ENCODE measurements at regions not wholly inside any gene's neighbourhood (a gene's known extent, or its start where the extent isn't known, plus 50 kb on each side); places are given as distances from the start of the nearest gene placed in this dataset.

- no peak overlapping the region for H3K4me3 ChIP-seq (ENCODE audit: low read depth, low read length)
- TF ChIP-seq CTCF (IDR thresholded peaks at IDR 0.05; ENCODE audit: low read depth, low read length), result no peak
Observed at GRCh38 chr1:60936591-60937342, 145.6 kb upstream of the NFIA start.

GRCh38 chr1:60936163-60936562 is 146.2 kb upstream of the NFIA start:
- no peak for TF ChIP-seq CTCF (IDR thresholded peaks at IDR 0.05; ENCODE audit: low read depth, low read length)
- no peak overlapping the region for H3K4me3 ChIP-seq (ENCODE audit: low read depth, low read length)

GRCh38 chr1:60935599-60936110 is 146.7 kb upstream of the NFIA start:
- TF ChIP-seq CTCF (IDR thresholded peaks at IDR 0.05; ENCODE audit: low read depth, low read length), result no peak
- no peak overlapping the region for H3K4me3 ChIP-seq (ENCODE audit: low read depth, low read length)

- TF ChIP-seq CTCF (IDR thresholded peaks at IDR 0.05; ENCODE audit: low read depth, low read length), result no peak
Observed at GRCh38 chr1:60930130-60930529, 152.2 kb upstream of the NFIA start.

GRCh38 chr1:60924964-60925798 is 157.2 kb upstream of the NFIA start:
- no peak overlapping the region for H3K4me3 ChIP-seq (ENCODE audit: low read depth, low read length)
- TF ChIP-seq CTCF (IDR thresholded peaks at IDR 0.05; ENCODE audit: low read depth, low read length), result no peak

More at GRCh38 chr1:60930130-60930529, 152.2 kb upstream of the NFIA start:
- H3K4me3 ChIP-seq (ENCODE audit: low read depth, low read length), result no peak overlapping the region

GRCh38 chr1:60924165-60924564 is 158.2 kb upstream of the NFIA start:
- no peak overlapping the region for H3K4me3 ChIP-seq (ENCODE audit: low read depth, low read length)
- no peak for TF ChIP-seq CTCF (IDR thresholded peaks at IDR 0.05; ENCODE audit: low read depth, low read length)
